ENCODE measurements at regions not wholly inside any gene's neighbourhood (a gene's known extent, or its start where the extent isn't known, plus 50 kb on each side); places are given as distances from the start of the nearest gene placed in this dataset.

GRCh38 chr12:32053881-32054624 is 52.6 kb upstream of the BICD1 start:
- intact Hi-C loops (cut with DNase I) = no loop called here
- no peaks in the 10 kb centered on the region for H3K36me3 ChIP-seq
- TF ChIP-seq POLR2A (IDR thresholded peaks at IDR 0.05) = no peak
- TF ChIP-seq CTCF (IDR thresholded peaks at IDR 0.05) = no peak
- no peaks in the 10 kb centered on the region for H3K27me3 ChIP-seq
- H3K9me3 ChIP-seq = peaks cover 0 to 10% (median 0%) of the 10 kb centered on the region in 12 donors
- no peak overlapping the region for H3K27ac ChIP-seq
- ATAC-seq (no peak), DNase-seq (no peak)
- peaks cover 0 to 14% (median 0%) of the 10 kb centered on the region in 12 donors for H3K4me1 ChIP-seq
- no peak overlapping the region for H3K4me3 ChIP-seq
- 92 to 96% (median 94%) methylated on average over 7 of the region's 7 CpGs for WGBS, 4 donors
